ENCODE measurements at regions not wholly inside any gene's neighbourhood (a gene's known extent, or its start where the extent isn't known, plus 50 kb on each side); places are given as distances from the start of the nearest gene placed in this dataset.
A peak's percentile ranks its signal among the peaks of the same experiment; 100 is the strongest.

DNA sequence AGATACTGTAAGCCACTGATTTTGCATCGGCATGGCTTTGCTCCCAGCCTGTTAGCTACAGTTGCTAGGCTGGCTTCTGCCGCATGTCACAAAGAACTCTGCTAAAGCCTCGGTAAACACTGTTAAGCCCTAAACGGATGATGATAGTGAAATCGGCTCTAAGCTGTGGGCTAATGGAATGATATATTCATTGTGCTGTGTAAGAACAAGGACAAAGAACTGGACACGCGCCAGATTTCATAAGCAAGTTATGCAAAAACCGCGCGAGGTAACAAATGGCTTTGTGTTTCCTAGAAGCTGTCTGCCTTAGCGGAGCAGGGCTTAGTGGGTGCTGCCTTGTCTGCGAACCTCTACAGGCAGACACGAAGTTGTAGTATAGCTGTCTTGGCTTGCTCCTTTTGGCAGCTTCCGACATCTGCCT, 331.3 kb upstream of the COBL start:
- Mint-ChIP-seq H3K9me3 (ENCODE audit: unreplicated experiment) (peaks cover 9% of the 10 kb centered on the region), H3K36me3 (ENCODE audit: unreplicated experiment) (peaks cover 8% of the 10 kb centered on the region), H3K27ac (ENCODE audit: unreplicated experiment) (peak overlapping the region; percentile 43), H3K4me1 (ENCODE audit: low read depth, unreplicated experiment) (peaks cover 6% of the 10 kb centered on the region), H3K27me3 (ENCODE audit: unreplicated experiment) (peaks cover 3% of the 10 kb centered on the region), H3K4me3 (ENCODE audit: unreplicated experiment) (no peak overlapping the region)
- TF ChIP-seq, protein P1, sequence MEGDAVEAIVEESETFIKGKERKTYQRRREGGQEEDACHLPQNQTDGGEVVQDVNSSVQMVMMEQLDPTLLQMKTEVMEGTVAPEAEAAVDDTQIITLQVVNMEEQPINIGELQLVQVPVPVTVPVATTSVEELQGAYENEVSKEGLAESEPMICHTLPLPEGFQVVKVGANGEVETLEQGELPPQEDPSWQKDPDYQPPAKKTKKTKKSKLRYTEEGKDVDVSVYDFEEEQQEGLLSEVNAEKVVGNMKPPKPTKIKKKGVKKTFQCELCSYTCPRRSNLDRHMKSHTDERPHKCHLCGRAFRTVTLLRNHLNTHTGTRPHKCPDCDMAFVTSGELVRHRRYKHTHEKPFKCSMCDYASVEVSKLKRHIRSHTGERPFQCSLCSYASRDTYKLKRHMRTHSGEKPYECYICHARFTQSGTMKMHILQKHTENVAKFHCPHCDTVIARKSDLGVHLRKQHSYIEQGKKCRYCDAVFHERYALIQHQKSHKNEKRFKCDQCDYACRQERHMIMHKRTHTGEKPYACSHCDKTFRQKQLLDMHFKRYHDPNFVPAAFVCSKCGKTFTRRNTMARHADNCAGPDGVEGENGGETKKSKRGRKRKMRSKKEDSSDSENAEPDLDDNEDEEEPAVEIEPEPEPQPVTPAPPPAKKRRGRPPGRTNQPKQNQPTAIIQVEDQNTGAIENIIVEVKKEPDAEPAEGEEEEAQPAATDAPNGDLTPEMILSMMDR (IDR thresholded peaks at IDR 0.05; ENCODE audit: partially characterized antibody, unreplicated experiment) = no peak
- DNase-seq = no peak

DNA sequence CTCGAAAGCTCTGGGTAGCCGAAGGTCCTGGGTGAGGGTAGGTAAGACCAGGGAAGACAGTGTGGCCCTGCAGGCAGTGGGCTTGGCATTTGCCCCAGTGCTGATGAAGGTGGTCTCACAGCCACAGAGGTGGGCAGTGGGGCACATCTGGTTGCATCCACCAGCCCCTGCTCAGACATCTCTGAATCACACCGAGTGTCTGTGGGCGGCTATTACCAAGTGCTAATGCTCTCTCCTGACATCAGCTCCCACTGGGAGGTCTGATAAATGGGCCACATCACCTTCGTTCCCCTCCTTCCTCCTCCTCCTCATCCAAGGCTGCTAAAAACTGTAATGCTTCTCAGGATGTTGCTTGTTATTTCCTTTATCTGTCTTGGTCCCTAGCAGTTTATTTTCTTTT, 330.9 kb upstream of the COBL start:
- H3K27ac Mint-ChIP-seq (ENCODE audit: unreplicated experiment) = no peak overlapping the region
- peaks cover 9% of the 10 kb centered on the region for H3K9me3 Mint-ChIP-seq (ENCODE audit: unreplicated experiment)
- H3K4me1 Mint-ChIP-seq (ENCODE audit: low read depth, unreplicated experiment) = peaks cover 6% of the 10 kb centered on the region
- H3K36me3 Mint-ChIP-seq (ENCODE audit: unreplicated experiment) = peaks cover 8% of the 10 kb centered on the region
- TF ChIP-seq, protein P1 (IDR thresholded peaks at IDR 0.05; ENCODE audit: partially characterized antibody, unreplicated experiment) = no peak
- no peak for DNase-seq
- H3K27me3 Mint-ChIP-seq (ENCODE audit: unreplicated experiment) = peaks cover 3% of the 10 kb centered on the region
- no peak overlapping the region for H3K4me3 Mint-ChIP-seq (ENCODE audit: unreplicated experiment)

DNA sequence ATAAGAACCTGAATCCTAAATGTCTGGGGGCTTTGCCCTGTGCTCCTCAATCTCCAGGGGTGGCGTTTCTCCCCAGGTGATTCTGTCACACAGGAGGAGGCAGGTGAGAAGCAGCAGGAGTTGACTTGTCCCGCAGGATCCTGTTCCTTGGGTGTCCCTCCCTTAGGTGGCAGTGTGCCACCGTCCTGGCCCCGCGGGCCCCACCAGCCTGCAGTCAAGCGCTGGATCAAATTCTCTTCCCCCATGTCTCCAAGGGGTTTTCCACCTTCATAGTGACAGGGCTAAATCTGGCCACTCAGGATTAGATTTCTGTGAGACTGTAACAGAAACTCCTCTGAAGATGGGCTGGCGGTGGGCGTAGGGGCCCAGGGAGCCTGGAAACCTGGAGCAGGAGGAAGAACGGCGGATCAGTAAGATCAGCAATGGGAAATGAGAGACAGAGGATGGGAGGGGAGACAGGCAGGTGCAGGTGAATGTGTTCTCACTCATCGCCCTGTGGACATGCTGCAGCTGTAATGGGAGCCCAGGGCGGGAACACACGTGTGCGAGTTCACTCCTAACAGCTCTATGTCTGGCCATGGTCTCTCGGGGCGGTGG, 329.2 kb upstream of the COBL start:
- Mint-ChIP-seq H3K4me3 (ENCODE audit: unreplicated experiment) (no peak overlapping the region), H3K36me3 (ENCODE audit: unreplicated experiment) (peaks cover 8% of the 10 kb centered on the region), H3K27ac (ENCODE audit: unreplicated experiment) (no peak overlapping the region), H3K9me3 (ENCODE audit: unreplicated experiment) (peaks cover 11% of the 10 kb centered on the region), H3K4me1 (ENCODE audit: low read depth, unreplicated experiment) (peaks cover 6% of the 10 kb centered on the region), H3K27me3 (ENCODE audit: unreplicated experiment) (peaks cover 3% of the 10 kb centered on the region)
- TF ChIP-seq, protein P1 (IDR thresholded peaks at IDR 0.05; ENCODE audit: partially characterized antibody, unreplicated experiment) = no peak
- no peak for DNase-seq

DNA sequence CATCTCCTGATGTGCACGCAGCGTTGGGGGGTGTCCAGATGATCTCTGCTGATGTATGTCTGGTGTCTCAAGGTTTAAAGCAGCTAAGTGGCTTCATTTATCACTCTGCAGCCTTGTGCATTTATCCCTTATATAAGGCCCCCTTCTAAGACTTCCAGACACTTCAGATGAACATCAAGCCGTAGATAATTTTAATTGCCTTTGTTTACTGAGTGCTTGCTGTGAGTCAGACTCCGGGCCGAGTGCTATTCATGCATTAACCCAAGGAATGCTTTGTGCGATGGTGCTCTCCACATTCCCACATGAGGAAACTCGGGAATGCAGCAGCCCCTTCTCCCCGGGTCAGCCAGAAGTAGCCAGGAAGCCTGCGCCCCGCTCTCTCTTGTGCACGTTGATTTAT, 328.6 kb upstream of the COBL start:
- peaks cover 8% of the 10 kb centered on the region for H3K36me3 Mint-ChIP-seq (ENCODE audit: unreplicated experiment)
- peaks cover 3% of the 10 kb centered on the region for H3K27me3 Mint-ChIP-seq (ENCODE audit: unreplicated experiment)
- H3K27ac Mint-ChIP-seq (ENCODE audit: unreplicated experiment) = no peak overlapping the region
- H3K4me3 Mint-ChIP-seq (ENCODE audit: unreplicated experiment) = no peak overlapping the region
- peaks cover 11% of the 10 kb centered on the region for H3K9me3 Mint-ChIP-seq (ENCODE audit: unreplicated experiment)
- H3K4me1 Mint-ChIP-seq (ENCODE audit: low read depth, unreplicated experiment) = peaks cover 6% of the 10 kb centered on the region
- DNase-seq = no peak
- TF ChIP-seq, protein P1 (IDR thresholded peaks at IDR 0.05; ENCODE audit: partially characterized antibody, unreplicated experiment) = no peak

DNA sequence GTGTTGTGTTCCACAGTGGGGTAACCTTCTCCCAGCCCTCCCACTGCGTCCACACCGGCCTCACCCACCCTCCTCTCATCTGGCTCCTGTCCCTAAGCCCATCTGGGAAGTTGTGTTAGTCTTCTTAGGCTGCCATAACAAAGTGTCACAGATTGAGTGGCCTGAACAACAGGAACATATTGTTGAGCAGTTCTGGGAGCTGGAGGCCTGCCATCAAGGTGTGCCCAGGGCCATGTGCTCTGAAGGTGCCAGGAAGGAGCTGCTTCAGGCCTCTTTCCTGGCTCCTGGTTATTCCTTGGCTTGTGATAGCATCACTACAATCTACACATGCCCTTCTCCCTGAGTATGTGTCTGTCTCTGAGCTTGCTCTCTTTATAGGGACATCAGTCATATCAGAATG, 327.6 kb upstream of the COBL start:
- Mint-ChIP-seq H3K4me3 (ENCODE audit: unreplicated experiment) (no peak overlapping the region), H3K9me3 (ENCODE audit: unreplicated experiment) (peaks cover 11% of the 10 kb centered on the region), H3K27me3 (ENCODE audit: unreplicated experiment) (peaks cover 3% of the 10 kb centered on the region), H3K36me3 (ENCODE audit: unreplicated experiment) (peaks cover 8% of the 10 kb centered on the region), H3K4me1 (ENCODE audit: low read depth, unreplicated experiment) (peaks cover 6% of the 10 kb centered on the region), H3K27ac (ENCODE audit: unreplicated experiment) (no peak overlapping the region)
- DNase-seq = no peak
- TF ChIP-seq, protein P1 (IDR thresholded peaks at IDR 0.05; ENCODE audit: partially characterized antibody, unreplicated experiment) = no peak
